ENCODE measurements at regions not wholly inside any gene's neighbourhood (a gene's known extent, or its start where the extent isn't known, plus 50 kb on each side); places are given as distances from the start of the nearest gene placed in this dataset.

DNA sequence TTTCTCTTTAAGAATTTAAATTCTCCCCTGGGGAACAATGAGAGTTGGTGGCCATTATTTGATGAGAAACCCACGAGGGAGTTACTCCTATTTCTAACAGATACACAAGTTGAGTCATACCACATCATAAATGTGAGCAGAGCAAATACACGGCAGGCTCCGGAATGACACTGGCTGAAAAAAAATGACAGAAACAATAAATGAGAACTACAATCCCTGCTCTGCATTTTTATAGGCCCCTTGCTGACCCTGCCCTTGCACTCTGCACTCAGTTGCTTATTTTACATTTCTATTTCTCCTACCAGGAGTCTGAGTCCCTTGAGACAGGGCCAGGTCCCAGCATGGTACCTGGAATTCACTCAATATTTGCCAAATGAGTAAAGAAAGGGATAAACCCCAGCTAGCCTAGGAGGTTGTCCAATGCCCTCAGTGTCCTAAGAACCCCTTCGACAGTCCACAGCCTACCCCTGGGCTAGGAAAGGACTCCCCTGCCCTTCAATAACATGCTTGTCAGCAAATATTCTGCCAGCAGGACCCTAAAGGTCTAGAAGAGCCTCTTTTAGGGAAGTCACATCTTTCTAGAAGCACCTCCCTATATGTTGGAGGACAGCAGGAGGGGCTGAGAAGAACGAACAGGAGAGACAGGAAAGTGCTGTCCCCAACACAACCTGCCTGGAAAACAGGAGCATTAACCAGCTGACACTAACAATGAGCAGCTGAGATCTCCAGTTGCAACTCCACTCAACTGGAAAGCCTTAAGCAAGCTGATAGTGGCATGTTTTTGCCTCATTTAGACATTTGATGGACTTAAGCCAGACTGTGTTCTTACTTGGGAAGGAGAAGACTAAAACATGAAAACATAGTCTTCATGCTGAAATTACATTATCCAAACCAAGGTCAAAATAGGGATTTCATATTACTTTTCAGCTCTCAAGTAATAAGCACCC lies 191.2 kb downstream of the ACTL7B start:
- TF ChIP-seq YY1 (IDR thresholded peaks at IDR 0.05; ENCODE audit: insufficient read depth, insufficient read length) = no peak
- TF ChIP-seq ZNF274 (IDR thresholded peaks at IDR 0.05; ENCODE audit: low read depth, low read length) = no peak

Data from NT2/D1 (cell line).